HEK293 (cell line): ENCODE measurements at regions not wholly inside any gene's neighbourhood (a gene's known extent, or its start where the extent isn't known, plus 50 kb on each side); places are given as distances from the start of the nearest gene placed in this dataset.

ENCODE experiments used
- CTCF ChIA-PET: fragments of 350-600 bp; formaldehyde crosslinking; extraction: SDS; loops from one replicate; lab custom pipeline; 2021; ENCODE audit warnings: antibody characterized with exemption; lab: Yijun Ruan, JAX
- POLR2A ChIA-PET: fragments of 300-600 bp; formaldehyde crosslinking; extraction: SDS; loops from one replicate; lab custom pipeline; 2020; ENCODE audit warnings: antibody characterized with exemption, inconsistent platforms; lab: Yijun Ruan, JAX
- H3K27ac ChIP-seq: fragments of 200-500 bp; sonication (Bioruptor generic); 2 replicates; pipeline ENCODE4 v1.5.1; 2014; ENCODE audit warnings: low read depth, low read length, control low read depth, inconsistent platforms; ENCODE audit errors: extremely low read depth
- H3K36me3 ChIP-seq, 2 experiments: fragments of 200-500 bp in 1 of 2; sonication (Bioruptor generic) in 1 of 2; 1 replicate in 1 of 2; 2 replicates in 1 of 2; pipeline ENCODE4 v1.5.1; 2014 to 2017; ENCODE audit warnings: inconsistent platforms in 2 of 2, low read length in 2 of 2; ENCODE audit not compliant: control insufficient read depth in 2 of 2, insufficient read depth in 1 of 2
- H3K4me1 ChIP-seq: fragments of 200-500 bp; sonication (Bioruptor generic); 2 replicates; pipeline ENCODE4 v1.5.1; 2014; ENCODE audit warnings: mild to moderate bottlenecking, low read length, inconsistent platforms; ENCODE audit not compliant: control insufficient read depth, insufficient read depth
- H3K4me3 ChIP-seq: 2 replicates; pipeline ENCODE4 v1.5.1; 2011; ENCODE audit warnings: low read depth, mild to moderate bottlenecking, control low read depth, low read length, moderate library complexity
- H3K9me3 ChIP-seq: fragments of 200-500 bp; sonication (Bioruptor generic); 2 replicates; pipeline ENCODE4 v1.5.1; 2014; ENCODE audit warnings: low read depth, low read length, inconsistent platforms; ENCODE audit not compliant: control insufficient read depth, insufficient read depth
- BCL11A ChIP-seq: fragments of 450-650 bp; formaldehyde crosslinking; IDR thresholded peaks from 2 replicates; pipeline ENCODE4 v1.5.1; 2016; ENCODE audit warnings: low read depth, missing biosample characterization, missing genetic modification characterization
- GFI1B ChIP-seq: fragments of 450-650 bp; formaldehyde crosslinking; IDR thresholded peaks from 2 replicates; pipeline ENCODE4 v1.5.1; 2016; ENCODE audit warnings: missing biosample characterization, missing genetic modification characterization
- IKZF3 ChIP-seq: fragments of 450-650 bp; IDR thresholded peaks from 2 replicates; pipeline ENCODE4 v1.5.0; 2018; ENCODE audit warnings: missing biosample characterization, mild to moderate bottlenecking, missing genetic modification characterization, moderate library complexity
- OSR2 ChIP-seq: fragments of 450-650 bp; formaldehyde crosslinking; IDR thresholded peaks from 2 replicates; pipeline ENCODE4 v1.5.1; 2016; ENCODE audit warnings: missing biosample characterization, missing genetic modification characterization
- REPIN1 ChIP-seq: fragments of 450-650 bp; formaldehyde crosslinking; IDR thresholded peaks from 2 replicates; pipeline ENCODE4 v1.5.1; 2017; ENCODE audit warnings: missing biosample characterization, missing genetic modification characterization, low read depth
- SETDB1 ChIP-seq: IDR thresholded peaks from one replicate; pipeline ENCODE4 v1.6.1; 2017; ENCODE audit warnings: mild to moderate bottlenecking, low read length, moderate library complexity, mixed read lengths; ENCODE audit not compliant: insufficient read length
- ZBTB1 ChIP-seq: fragments of 450-650 bp; formaldehyde crosslinking; IDR thresholded peaks from 2 replicates; pipeline ENCODE4 v1.5.1; 2016; ENCODE audit warnings: missing biosample characterization, missing genetic modification characterization
- ZNF19 ChIP-seq: fragments of 450-650 bp; formaldehyde crosslinking; IDR thresholded peaks from 2 replicates; pipeline ENCODE4; 2016; ENCODE audit warnings: missing biosample characterization, missing genetic modification characterization, low read depth
- ZNF2 ChIP-seq: fragments of 450-650 bp; formaldehyde crosslinking; IDR thresholded peaks from 2 replicates; pipeline ENCODE4 v1.5.1; 2016; ENCODE audit warnings: missing biosample characterization, missing genetic modification characterization
- ZNF23 ChIP-seq: fragments of 450-650 bp; formaldehyde crosslinking; IDR thresholded peaks from 2 replicates; pipeline ENCODE4 v1.5.1; 2016; ENCODE audit warnings: missing biosample characterization, missing genetic modification characterization, borderline replicate concordance
- ZNF514 ChIP-seq: fragments of 450-650 bp; formaldehyde crosslinking; IDR thresholded peaks from 2 replicates; pipeline ENCODE4 v1.5.1; 2016; ENCODE audit warnings: missing biosample characterization, missing genetic modification characterization
- ZNF561 ChIP-seq: fragments of 450-650 bp; IDR thresholded peaks from 2 replicates; pipeline ENCODE4 v1.5.1; 2018; ENCODE audit warnings: missing biosample characterization, missing genetic modification characterization, borderline replicate concordance
- ZNF571 ChIP-seq: fragments of 450-650 bp; formaldehyde crosslinking; IDR thresholded peaks from 2 replicates; pipeline ENCODE4 v1.5.0; 2017; ENCODE audit warnings: missing biosample characterization, missing genetic modification characterization
- ZNF76 ChIP-seq: fragments of 450-650 bp; formaldehyde crosslinking; IDR thresholded peaks from 2 replicates; pipeline ENCODE4; 2016; ENCODE audit warnings: low read depth, missing biosample characterization, missing genetic modification characterization, borderline replicate concordance
- ZXDB ChIP-seq: fragments of 450-650 bp; formaldehyde crosslinking; IDR thresholded peaks from 2 replicates; pipeline ENCODE4 v1.5.1; 2016; ENCODE audit warnings: missing biosample characterization, missing genetic modification characterization
- TF ChIP-seq, protein P1 (sequence below): fragments of 450-650 bp; formaldehyde crosslinking; IDR thresholded peaks from 2 replicates; pipeline ENCODE4 v1.5.0; 2017; ENCODE audit warnings: missing biosample characterization, missing genetic modification characterization, borderline replicate concordance
- TF ChIP-seq, protein P2 (sequence below): fragments of 450-650 bp; formaldehyde crosslinking; IDR thresholded peaks from 2 replicates; pipeline ENCODE4 v1.5.1; 2016; ENCODE audit warnings: missing biosample characterization, missing genetic modification characterization, low read depth
- TF ChIP-seq, protein P3 (sequence below): fragments of 450-650 bp; formaldehyde crosslinking; IDR thresholded peaks from 2 replicates; pipeline ENCODE4 v1.5.1; 2016; ENCODE audit warnings: missing biosample characterization, missing genetic modification characterization, borderline replicate concordance
- TF ChIP-seq, protein P4 (sequence below): fragments of 450-650 bp; formaldehyde crosslinking; IDR thresholded peaks from 2 replicates; pipeline ENCODE4 v1.5.1; 2016; ENCODE audit warnings: missing biosample characterization, missing genetic modification characterization
- TF ChIP-seq, protein P5 (sequence below): sonication (generic); formaldehyde crosslinking; IDR thresholded peaks from 2 replicates; pipeline ENCODE4 v1.8.1; 2022; ENCODE audit warnings: mild to moderate bottlenecking, moderate library complexity, missing genetic modification reagents

DNA sequence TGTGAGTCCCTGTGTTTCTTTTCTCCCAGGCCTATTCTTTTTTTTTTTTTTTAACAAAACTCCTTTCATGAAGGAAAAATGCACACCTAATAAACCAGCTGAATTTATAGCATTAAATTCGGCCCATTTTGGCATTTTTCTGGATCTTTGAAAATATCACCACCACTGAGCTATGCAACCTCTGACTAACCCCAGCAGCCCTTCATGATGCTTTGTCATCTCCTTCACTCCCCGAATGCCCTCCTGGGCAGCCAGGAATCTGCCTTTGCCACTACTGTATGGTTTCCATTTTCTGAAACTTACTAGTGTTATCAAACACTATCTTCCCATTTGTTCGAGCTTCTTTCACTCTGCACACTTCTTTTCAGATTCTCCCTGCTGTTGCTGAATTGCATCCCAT, 97.9 kb downstream of the ZNF280B start:
- no peak overlapping the region for H3K4me3 ChIP-seq
- H3K27ac ChIP-seq: no peak overlapping the region
- TF ChIP-seq ZBTB1 (tag by site-specific recombination) (no peak), SETDB1 (no peak), ZNF19 (tag by site-specific recombination) (no peak), ZNF2 (no peak), ZNF514 (tag by site-specific recombination) (no peak), OSR2 (tag by site-specific recombination) (no peak), ZNF561 (tag by site-specific recombination) (no peak), ZNF23 (no peak), REPIN1 (tag by site-specific recombination) (no peak), ZXDB (tag by site-specific recombination) (no peak), BCL11A (tag by site-specific recombination) (no peak), ZNF76 (no peak), ZNF571 (tag by site-specific recombination) (no peak), GFI1B (tag by site-specific recombination) (no peak), IKZF3 (tag by site-specific recombination) (no peak)
- TF ChIP-seq, protein P1, sequence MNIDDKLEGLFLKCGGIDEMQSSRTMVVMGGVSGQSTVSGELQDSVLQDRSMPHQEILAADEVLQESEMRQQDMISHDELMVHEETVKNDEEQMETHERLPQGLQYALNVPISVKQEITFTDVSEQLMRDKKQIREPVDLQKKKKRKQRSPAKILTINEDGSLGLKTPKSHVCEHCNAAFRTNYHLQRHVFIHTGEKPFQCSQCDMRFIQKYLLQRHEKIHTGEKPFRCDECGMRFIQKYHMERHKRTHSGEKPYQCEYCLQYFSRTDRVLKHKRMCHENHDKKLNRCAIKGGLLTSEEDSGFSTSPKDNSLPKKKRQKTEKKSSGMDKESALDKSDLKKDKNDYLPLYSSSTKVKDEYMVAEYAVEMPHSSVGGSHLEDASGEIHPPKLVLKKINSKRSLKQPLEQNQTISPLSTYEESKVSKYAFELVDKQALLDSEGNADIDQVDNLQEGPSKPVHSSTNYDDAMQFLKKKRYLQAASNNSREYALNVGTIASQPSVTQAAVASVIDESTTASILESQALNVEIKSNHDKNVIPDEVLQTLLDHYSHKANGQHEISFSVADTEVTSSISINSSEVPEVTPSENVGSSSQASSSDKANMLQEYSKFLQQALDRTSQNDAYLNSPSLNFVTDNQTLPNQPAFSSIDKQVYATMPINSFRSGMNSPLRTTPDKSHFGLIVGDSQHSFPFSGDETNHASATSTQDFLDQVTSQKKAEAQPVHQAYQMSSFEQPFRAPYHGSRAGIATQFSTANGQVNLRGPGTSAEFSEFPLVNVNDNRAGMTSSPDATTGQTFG (tag by site-specific recombination): no peak
- TF ChIP-seq, protein P2, sequence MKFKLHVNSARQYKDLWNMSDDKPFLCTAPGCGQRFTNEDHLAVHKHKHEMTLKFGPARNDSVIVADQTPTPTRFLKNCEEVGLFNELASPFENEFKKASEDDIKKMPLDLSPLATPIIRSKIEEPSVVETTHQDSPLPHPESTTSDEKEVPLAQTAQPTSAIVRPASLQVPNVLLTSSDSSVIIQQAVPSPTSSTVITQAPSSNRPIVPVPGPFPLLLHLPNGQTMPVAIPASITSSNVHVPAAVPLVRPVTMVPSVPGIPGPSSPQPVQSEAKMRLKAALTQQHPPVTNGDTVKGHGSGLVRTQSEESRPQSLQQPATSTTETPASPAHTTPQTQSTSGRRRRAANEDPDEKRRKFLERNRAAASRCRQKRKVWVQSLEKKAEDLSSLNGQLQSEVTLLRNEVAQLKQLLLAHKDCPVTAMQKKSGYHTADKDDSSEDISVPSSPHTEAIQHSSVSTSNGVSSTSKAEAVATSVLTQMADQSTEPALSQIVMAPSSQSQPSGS (tag by site-specific recombination): no peak
- TF ChIP-seq, protein P3, sequence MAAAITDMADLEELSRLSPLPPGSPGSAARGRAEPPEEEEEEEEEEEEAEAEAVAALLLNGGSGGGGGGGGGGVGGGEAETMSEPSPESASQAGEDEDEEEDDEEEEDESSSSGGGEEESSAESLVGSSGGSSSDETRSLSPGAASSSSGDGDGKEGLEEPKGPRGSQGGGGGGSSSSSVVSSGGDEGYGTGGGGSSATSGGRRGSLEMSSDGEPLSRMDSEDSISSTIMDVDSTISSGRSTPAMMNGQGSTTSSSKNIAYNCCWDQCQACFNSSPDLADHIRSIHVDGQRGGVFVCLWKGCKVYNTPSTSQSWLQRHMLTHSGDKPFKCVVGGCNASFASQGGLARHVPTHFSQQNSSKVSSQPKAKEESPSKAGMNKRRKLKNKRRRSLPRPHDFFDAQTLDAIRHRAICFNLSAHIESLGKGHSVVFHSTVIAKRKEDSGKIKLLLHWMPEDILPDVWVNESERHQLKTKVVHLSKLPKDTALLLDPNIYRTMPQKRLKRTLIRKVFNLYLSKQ (tag by site-specific recombination): no peak
- TF ChIP-seq, protein P4, sequence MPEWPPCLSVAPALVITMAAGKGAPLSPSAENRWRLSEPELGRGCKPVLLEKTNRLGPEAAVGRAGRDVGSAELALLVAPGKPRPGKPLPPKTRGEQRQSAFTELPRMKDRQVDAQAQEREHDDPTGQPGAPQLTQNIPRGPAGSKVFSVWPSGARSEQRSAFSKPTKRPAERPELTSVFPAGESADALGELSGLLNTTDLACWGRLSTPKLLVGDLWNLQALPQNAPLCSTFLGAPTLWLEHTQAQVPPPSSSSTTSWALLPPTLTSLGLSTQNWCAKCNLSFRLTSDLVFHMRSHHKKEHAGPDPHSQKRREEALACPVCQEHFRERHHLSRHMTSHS (tag by site-specific recombination): no peak
- TF ChIP-seq, protein P5, sequence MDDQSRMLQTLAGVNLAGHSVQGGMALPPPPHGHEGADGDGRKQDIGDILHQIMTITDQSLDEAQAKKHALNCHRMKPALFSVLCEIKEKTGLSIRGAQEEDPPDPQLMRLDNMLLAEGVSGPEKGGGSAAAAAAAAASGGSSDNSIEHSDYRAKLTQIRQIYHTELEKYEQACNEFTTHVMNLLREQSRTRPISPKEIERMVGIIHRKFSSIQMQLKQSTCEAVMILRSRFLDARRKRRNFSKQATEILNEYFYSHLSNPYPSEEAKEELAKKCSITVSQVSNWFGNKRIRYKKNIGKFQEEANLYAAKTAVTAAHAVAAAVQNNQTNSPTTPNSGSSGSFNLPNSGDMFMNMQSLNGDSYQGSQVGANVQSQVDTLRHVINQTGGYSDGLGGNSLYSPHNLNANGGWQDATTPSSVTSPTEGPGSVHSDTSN (CRISPR knock-in tag): no peak
- no peaks in the 10 kb centered on the region for H3K9me3 ChIP-seq
- POLR2A ChIA-PET: no interaction called here
- no peaks in the 10 kb centered on the region for H3K36me3 ChIP-seq
- CTCF ChIA-PET: interaction anchor here (0.7 to 9.3 kb wide), 7 partner anchors 11 to 864 kb away, joined by 3 to 59 read pairs (median 3); no protein-coding TSS in a partner anchor
- H3K4me1 ChIP-seq: no peaks in the 10 kb centered on the region
